Natural killer cell (primary cell): ENCODE measurements at regions not wholly inside any gene's neighbourhood (a gene's known extent, or its start where the extent isn't known, plus 50 kb on each side); places are given as distances from the start of the nearest gene placed in this dataset.
A peak's percentile ranks its signal among the peaks of the same experiment; 100 is the strongest.

ENCODE experiments used
- ATAC-seq, 3 donors: fragments of 150-1000 bp in 2 of 3; fragments of 200-7000 bp in 1 of 3; cut with Tn5 transposase; 1 replicate in 1 of 3; 2 replicates in 2 of 3; pipeline ENCODE4 v1.10.0; 2021; ENCODE audit warnings: mild to moderate bottlenecking in 2 of 3, moderate library complexity in 2 of 3
- DNase-seq, 2 donors: peaks; one replicate each; pipeline versions ENCODE4 v3.0.0 to v3.0.0-alpha.2; 2013 to 2021; ENCODE audit warnings: mixed read lengths in 1 of 2
- H3K27ac ChIP-seq: one replicate; pipeline ENCODE4 v1.5.1; 2013; ENCODE audit warnings: mild to moderate bottlenecking, low read length
- H3K27me3 ChIP-seq: one replicate; pipeline ENCODE4 v1.6.1; 2013; ENCODE audit warnings: low read length; ENCODE audit not compliant: control insufficient read depth, insufficient read depth
- H3K36me3 ChIP-seq: one replicate; pipeline ENCODE4 v1.6.1; 2013; ENCODE audit warnings: low read length; ENCODE audit not compliant: control insufficient read depth, insufficient read depth
- H3K4me1 ChIP-seq: one replicate; pipeline ENCODE4 v1.6.1; 2013; ENCODE audit warnings: low read length; ENCODE audit not compliant: control insufficient read depth, insufficient read depth
- H3K4me3 ChIP-seq: one replicate; pipeline ENCODE4 v1.5.1; 2013; ENCODE audit warnings: low read length
- H3K9me3 ChIP-seq: one replicate; pipeline ENCODE4 v1.6.1; 2013; ENCODE audit warnings: low read length; ENCODE audit not compliant: control insufficient read depth, insufficient read depth
- H3K27ac Mint-ChIP-seq, 2 donors: one replicate each; pipeline ENCODE4 v1.8.0; 2022; ENCODE audit warnings: mild to moderate bottlenecking in 2 of 2, mixed read lengths in 2 of 2, moderate library complexity in 1 of 2
- H3K27me3 Mint-ChIP-seq, 2 donors: one replicate each; pipeline ENCODE4 v1.8.0; 2022; ENCODE audit warnings: low read depth in 2 of 2, mixed read lengths in 2 of 2
- H3K36me3 Mint-ChIP-seq: one replicate; pipeline ENCODE4 v1.8.0; 2022; ENCODE audit warnings: mixed read lengths
- H3K4me1 Mint-ChIP-seq, 2 donors: one replicate each; pipeline ENCODE4 v1.8.0; 2022; ENCODE audit warnings: mixed read lengths in 2 of 2
- H3K4me3 Mint-ChIP-seq: one replicate; pipeline ENCODE4 v1.8.0; 2022; ENCODE audit warnings: mild to moderate bottlenecking, moderate library complexity, mixed read lengths
- H3K9me3 Mint-ChIP-seq, 2 donors: one replicate each; pipeline ENCODE4 v1.8.0; 2022; ENCODE audit warnings: mixed read lengths in 2 of 2
- WGBS: methylation state at CpG from one replicate; pipeline ENCODE4 v1.1.7; 2013; ENCODE audit warnings: missing lambda C conversion rate; ENCODE audit not compliant: insufficient coverage; 5-methylcytosine and 5-hydroxymethylcytosine counted together
- intact Hi-C: fragments of 100-400 bp; cut with micrococcal nuclease; formaldehyde crosslinking; loops from one replicate; pipeline ENCODE4 v1.14.2; 2022
- TF ChIP-seq, protein P1 (sequence below): fragments of 200-600 bp; IDR thresholded peaks from one replicate; pipeline ENCODE4 v1.8.0; 2022; ENCODE audit warnings: antibody characterized with exemption

DNA sequence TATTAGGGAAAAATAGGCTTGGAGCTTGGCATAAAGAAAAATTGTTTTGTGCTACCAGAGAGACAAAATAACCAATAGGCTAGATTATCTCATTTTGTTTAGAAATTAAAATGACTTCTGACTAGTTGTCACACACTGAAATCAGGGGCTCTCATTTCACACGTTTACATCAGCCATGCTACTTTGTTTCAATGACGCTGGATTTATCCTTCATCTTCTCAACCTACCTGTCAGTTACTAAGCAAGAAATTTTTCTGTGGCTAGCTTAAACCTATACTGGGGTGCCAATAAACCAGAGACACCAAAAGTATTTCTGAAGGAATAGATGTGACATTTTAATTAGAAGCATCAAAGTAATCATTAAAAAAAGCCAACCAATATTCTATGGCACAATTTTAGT lies 518.1 kb upstream of the NR5A2 start:
- H3K4me1 ChIP-seq: no peaks in the 10 kb centered on the region
- WGBS: 95% methylated on average over 2 of the region's 2 CpGs
- H3K27ac ChIP-seq: no peak overlapping the region
- no peak overlapping the region for H3K4me3 ChIP-seq
- TF ChIP-seq, protein P1, sequence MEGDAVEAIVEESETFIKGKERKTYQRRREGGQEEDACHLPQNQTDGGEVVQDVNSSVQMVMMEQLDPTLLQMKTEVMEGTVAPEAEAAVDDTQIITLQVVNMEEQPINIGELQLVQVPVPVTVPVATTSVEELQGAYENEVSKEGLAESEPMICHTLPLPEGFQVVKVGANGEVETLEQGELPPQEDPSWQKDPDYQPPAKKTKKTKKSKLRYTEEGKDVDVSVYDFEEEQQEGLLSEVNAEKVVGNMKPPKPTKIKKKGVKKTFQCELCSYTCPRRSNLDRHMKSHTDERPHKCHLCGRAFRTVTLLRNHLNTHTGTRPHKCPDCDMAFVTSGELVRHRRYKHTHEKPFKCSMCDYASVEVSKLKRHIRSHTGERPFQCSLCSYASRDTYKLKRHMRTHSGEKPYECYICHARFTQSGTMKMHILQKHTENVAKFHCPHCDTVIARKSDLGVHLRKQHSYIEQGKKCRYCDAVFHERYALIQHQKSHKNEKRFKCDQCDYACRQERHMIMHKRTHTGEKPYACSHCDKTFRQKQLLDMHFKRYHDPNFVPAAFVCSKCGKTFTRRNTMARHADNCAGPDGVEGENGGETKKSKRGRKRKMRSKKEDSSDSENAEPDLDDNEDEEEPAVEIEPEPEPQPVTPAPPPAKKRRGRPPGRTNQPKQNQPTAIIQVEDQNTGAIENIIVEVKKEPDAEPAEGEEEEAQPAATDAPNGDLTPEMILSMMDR: no peak
- no peaks in the 10 kb centered on the region for H3K36me3 ChIP-seq
- no peak overlapping the region for H3K27ac Mint-ChIP-seq
- no peaks in the 10 kb centered on the region for H3K27me3 ChIP-seq
- H3K4me3 Mint-ChIP-seq: no peak overlapping the region
- intact Hi-C loops: no loop called here
- H3K9me3 Mint-ChIP-seq: no peaks in the 10 kb centered on the region
- ATAC-seq (no peak), DNase-seq (no peak)
- peaks cover 0 to 13% of the 10 kb centered on the region in 2 donors for H3K27me3 Mint-ChIP-seq
- H3K9me3 ChIP-seq: no peaks in the 10 kb centered on the region
- no peaks in the 10 kb centered on the region for H3K36me3 Mint-ChIP-seq
- H3K4me1 Mint-ChIP-seq: peaks cover 9 to 15% of the 10 kb centered on the region in 2 donors

DNA sequence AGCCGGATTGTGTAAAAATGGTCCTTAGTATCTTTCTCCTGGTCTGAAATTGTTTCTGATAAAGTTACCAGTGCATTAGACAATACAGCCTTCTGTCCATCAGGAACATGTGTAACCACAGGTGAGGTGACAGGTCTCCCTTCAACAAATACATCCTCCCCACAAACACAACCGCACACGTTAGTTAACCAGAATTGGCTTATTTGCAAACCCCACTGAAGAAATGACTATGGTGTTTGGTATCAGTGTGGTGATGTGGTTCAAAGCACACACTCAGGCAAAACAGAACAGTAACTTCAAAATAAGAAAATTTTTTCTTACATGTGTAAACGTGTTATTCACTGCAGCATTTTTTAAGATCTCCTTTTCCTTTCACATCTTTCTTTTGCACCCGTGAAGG lies 517.2 kb upstream of the NR5A2 start:
- no peaks in the 10 kb centered on the region for H3K36me3 Mint-ChIP-seq
- H3K27ac Mint-ChIP-seq: no peak overlapping the region
- H3K9me3 Mint-ChIP-seq: no peaks in the 10 kb centered on the region
- ATAC-seq: peak in 1 of 3 donors; percentile 40
- Histone ChIP-seq H3K27ac (no peak overlapping the region), H3K9me3 (no peaks in the 10 kb centered on the region), H3K36me3 (no peaks in the 10 kb centered on the region), H3K4me1 (no peaks in the 10 kb centered on the region), H3K27me3 (no peaks in the 10 kb centered on the region), H3K4me3 (no peak overlapping the region)
- TF ChIP-seq, protein P1: no peak
- DNase-seq: no peak
- whole genome bisulfite sequencing: 66% methylated on average over 3 of the region's 5 CpGs
- H3K4me1 Mint-ChIP-seq: peaks cover 9 to 15% of the 10 kb centered on the region in 2 donors
- H3K27me3 Mint-ChIP-seq: peaks cover 0 to 13% of the 10 kb centered on the region in 2 donors
- intact Hi-C loops: no loop called here
- H3K4me3 Mint-ChIP-seq: no peak overlapping the region

DNA sequence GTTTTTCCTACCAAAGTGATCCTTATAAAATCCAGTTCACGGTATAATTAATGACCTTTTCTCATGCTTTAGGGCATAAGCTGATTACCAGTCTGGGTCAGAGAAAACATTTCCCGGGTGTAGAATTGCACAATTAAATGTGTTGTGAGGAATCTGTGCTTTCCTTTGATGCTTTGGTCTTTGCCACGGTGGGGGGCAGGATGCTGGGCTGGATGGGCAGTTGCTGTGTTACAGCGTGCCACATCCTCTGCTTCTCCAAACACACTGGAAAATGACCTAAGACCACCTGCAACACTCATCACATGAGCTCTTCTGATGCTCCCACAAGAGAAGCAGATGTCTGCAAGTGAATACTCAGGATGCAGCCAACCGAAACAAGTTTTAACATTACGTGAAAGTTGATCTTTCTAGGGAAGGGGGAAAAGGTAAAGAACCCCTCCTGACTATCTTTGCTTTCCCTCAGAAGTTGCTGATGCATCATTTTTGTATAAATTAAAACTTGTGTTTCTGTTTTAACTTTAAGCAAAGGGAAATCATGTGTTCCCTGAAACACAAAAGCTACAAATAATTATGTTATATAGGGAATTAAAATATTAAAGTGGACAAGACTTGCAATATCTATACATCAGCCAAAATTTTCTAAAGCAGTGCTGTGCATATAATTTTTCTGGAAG lies 515.3 kb upstream of the NR5A2 start:
- Histone ChIP-seq H3K27me3 (no peaks in the 10 kb centered on the region), H3K9me3 (no peaks in the 10 kb centered on the region), H3K27ac (no peak overlapping the region), H3K4me1 (no peaks in the 10 kb centered on the region), H3K4me3 (no peak overlapping the region), H3K36me3 (no peaks in the 10 kb centered on the region)
- DNase-seq (no peak), ATAC-seq (no peak)
- H3K36me3 Mint-ChIP-seq: no peaks in the 10 kb centered on the region
- WGBS: 88% methylated on average over 6 of the region's 6 CpGs
- TF ChIP-seq, protein P1: no peak
- H3K4me1 Mint-ChIP-seq: peaks cover 9 to 15% of the 10 kb centered on the region in 2 donors
- H3K27ac Mint-ChIP-seq: no peak overlapping the region
- peaks cover 0 to 13% of the 10 kb centered on the region in 2 donors for H3K27me3 Mint-ChIP-seq
- H3K9me3 Mint-ChIP-seq: no peaks in the 10 kb centered on the region
- intact Hi-C loops: no loop called here
- H3K4me3 Mint-ChIP-seq: no peak overlapping the region

DNA sequence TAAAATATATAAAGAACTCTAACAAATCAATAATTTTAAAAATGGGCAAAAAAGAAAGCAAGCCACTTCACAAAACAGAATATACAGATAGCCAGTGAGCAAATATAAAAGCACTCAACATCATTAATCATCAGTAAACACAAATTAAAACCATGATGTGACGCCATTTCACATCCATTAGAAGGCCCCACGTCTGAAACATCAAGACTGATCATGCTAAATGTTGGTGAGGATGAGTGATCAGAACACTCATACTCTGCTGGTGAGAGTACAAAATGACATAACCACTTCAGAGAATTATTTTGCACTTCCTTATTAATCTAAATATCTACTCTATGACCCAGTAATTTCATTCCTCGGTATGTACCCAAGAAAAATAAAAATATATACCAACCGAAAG lies 512.2 kb upstream of the NR5A2 start:
- Histone ChIP-seq H3K9me3 (no peaks in the 10 kb centered on the region), H3K4me1 (no peaks in the 10 kb centered on the region), H3K27me3 (no peaks in the 10 kb centered on the region), H3K4me3 (no peak overlapping the region), H3K36me3 (no peaks in the 10 kb centered on the region), H3K27ac (no peak overlapping the region)
- TF ChIP-seq, protein P1: no peak
- ATAC-seq: no peak
- 76% methylated on average over 2 of the region's 4 CpGs for WGBS
- intact Hi-C loops: no loop called here
- no peaks in the 10 kb centered on the region for H3K9me3 Mint-ChIP-seq
- no peak overlapping the region for H3K4me3 Mint-ChIP-seq
- H3K36me3 Mint-ChIP-seq: no peaks in the 10 kb centered on the region
- peaks cover 6 to 12% of the 10 kb centered on the region in 2 donors for H3K4me1 Mint-ChIP-seq
- no peak for DNase-seq
- no peaks in the 10 kb centered on the region for H3K27me3 Mint-ChIP-seq
- no peak overlapping the region for H3K27ac Mint-ChIP-seq
